Lung (tissue), 11 donors: ENCODE measurements at regions not wholly inside any gene's neighbourhood (a gene's known extent, or its start where the extent isn't known, plus 50 kb on each side); places are given as distances from the start of the nearest gene placed in this dataset.

Experiments
- ATAC-seq: fragments of 200-7000 bp; cut with Tn5 transposase; one replicate; pipeline ENCODE4 v1.9.1; 2020; ENCODE audit warnings: moderate number of reproducible peaks; ENCODE audit not compliant: insufficient read depth, low FRiP score
- DNase-seq, 3 donors: peaks; one replicate each; pipeline ENCODE4 v3.0.0-alpha.2; 2013 to 2017
- H3K27ac ChIP-seq, 2 donors: one replicate each; pipeline ENCODE4 v1.5.1; 2013; ENCODE audit warnings: mild to moderate bottlenecking in 2 of 2, moderate library complexity in 2 of 2, control low read depth in 1 of 2, inconsistent platforms in 1 of 2, low read depth in 1 of 2, low read length in 1 of 2
- H3K27me3 ChIP-seq, 3 donors: one replicate each; pipeline ENCODE4 v1.5.1; 2013; ENCODE audit warnings: low read length in 2 of 3; ENCODE audit not compliant: control insufficient read depth in 3 of 3, insufficient read depth in 3 of 3
- H3K36me3 ChIP-seq, 4 donors: one replicate each; pipeline ENCODE4 v1.5.1; 2013; ENCODE audit warnings: low read length in 4 of 4, mild to moderate bottlenecking in 1 of 4, moderate library complexity in 1 of 4; ENCODE audit not compliant: control insufficient read depth in 4 of 4, insufficient read depth in 4 of 4
- H3K4me1 ChIP-seq, 5 donors: one replicate each; pipeline ENCODE4 v1.5.1; 2013; ENCODE audit warnings: low read length in 5 of 5, mild to moderate bottlenecking in 2 of 5, moderate library complexity in 1 of 5; ENCODE audit not compliant: control insufficient read depth in 5 of 5, insufficient read depth in 5 of 5
- H3K4me3 ChIP-seq: one replicate; pipeline ENCODE4 v1.5.1; 2013; ENCODE audit warnings: mild to moderate bottlenecking, control low read depth, moderate library complexity
- H3K9ac ChIP-seq, 2 donors: one replicate each; pipeline ENCODE4 v1.5.1; 2013; ENCODE audit warnings: low read length in 2 of 2, control low read depth in 1 of 2; ENCODE audit not compliant: insufficient read depth in 1 of 2
- H3K9me3 ChIP-seq, 4 donors: one replicate each; pipeline ENCODE4 v1.5.1; 2013; ENCODE audit warnings: low read length in 3 of 4, mild to moderate bottlenecking in 1 of 4, moderate library complexity in 1 of 4; ENCODE audit not compliant: control insufficient read depth in 4 of 4, insufficient read depth in 3 of 4
- CTCF ChIP-seq: IDR thresholded peaks from 2 replicates; pipeline ENCODE4 v1.5.1; 2012; ENCODE audit warnings: mild to moderate bottlenecking; ENCODE audit errors: control extremely low read depth, extremely low read depth
- WGBS, 2 donors: extraction: QIAGEN DNeasy Blood & Tissue Kit; methylation state at CpG; one replicate each; pipeline ENCODE4 v1.1.7; 2013; 5-methylcytosine and 5-hydroxymethylcytosine counted together
- donor health status: control.
- donor health status: control.
- donor health status: Bipolar disorder and iron deficiency.
- donor health status: healthy.
- donor health status: DM: yes; HTN: yes; CAD: no.

- Histone ChIP-seq H3K4me3 (no peak overlapping the region), H3K27me3 (no peaks in the 10 kb centered on the region), H3K9me3 (peaks cover 0 to 9% (median 5%) of the 10 kb centered on the region in 4 donors), H3K27ac (no peak overlapping the region), H3K36me3 (peaks cover under 1 to 44% (median 22%) of the 10 kb centered on the region in 4 donors), H3K9ac (no peak overlapping the region), H3K4me1 (no peaks in the 10 kb centered on the region)
- TF ChIP-seq CTCF: no peak
- 81 to 91% methylated on average over 27 to 29 of the region's 29 CpGs for WGBS, 2 donors
- DNase-seq (peak in 1 of 3 donors; percentile 37), ATAC-seq (no peak)
Measured at GRCh38 chr19:5205937-5206750, 134.5 kb downstream of the PTPRS start.

- no peaks in the 10 kb centered on the region for H3K4me1 ChIP-seq
- H3K4me3 ChIP-seq: no peak overlapping the region
- no peak overlapping the region for H3K27ac ChIP-seq
- ATAC-seq (no peak), DNase-seq (no peak)
- no peaks in the 10 kb centered on the region for H3K27me3 ChIP-seq
- H3K36me3 ChIP-seq: peaks cover 0 to 37% (median 17%) of the 10 kb centered on the region in 4 donors
- 88% methylated on average over 13 of the region's 13 CpGs for WGBS, 2 donors
- no peak for TF ChIP-seq CTCF
- peaks cover 0 to 14% (median 7%) of the 10 kb centered on the region in 4 donors for H3K9me3 ChIP-seq
- H3K9ac ChIP-seq: no peak overlapping the region
Measured at GRCh38 chr19:5205381-5205780, 135.2 kb downstream of the PTPRS start.

- ATAC-seq (no peak), DNase-seq (no peak)
- Histone ChIP-seq H3K27me3 (no peaks in the 10 kb centered on the region), H3K9me3 (peaks cover 0 to 14% (median 7%) of the 10 kb centered on the region in 4 donors), H3K4me1 (no peaks in the 10 kb centered on the region), H3K36me3 (peaks cover 0 to 25% (median 9%) of the 10 kb centered on the region in 4 donors), H3K9ac (no peak overlapping the region), H3K4me3 (no peak overlapping the region), H3K27ac (no peak overlapping the region)
- TF ChIP-seq CTCF: no peak
- WGBS, 2 donors: 92 to 95% methylated on average over 5 of the region's 5 CpGs
Measured at GRCh38 chr19:5204212-5204611, 136.4 kb downstream of the PTPRS start.
